Mucosa of gallbladder (tissue), 1 donor: ENCODE measurements at regions not wholly inside any gene's neighbourhood (a gene's known extent, or its start where the extent isn't known, plus 50 kb on each side); places are given as distances from the start of the nearest gene placed in this dataset.
"Not testable (repeated sequence)": the region's sequence is repeated elsewhere in the genome, so short reads cannot be mapped to it uniquely, and the experiment has no call there.

Source experiments
- DNase-seq: peaks from one replicate; pipeline ENCODE4 v3.0.0-alpha.2; 2020; ENCODE audit warnings: low spot score
- donor health status: DM: no; HTN: no; CAD: no.

- no peak for DNase-seq
Measured at GRCh38 chr10:28186887-28187578, 115.8 kb downstream of the MPP7 start.

- no peak for DNase-seq
Measured at GRCh38 chr10:28186461-28186860, 116.4 kb downstream of the MPP7 start.

- no peak for DNase-seq
Measured at GRCh38 chr10:28184810-28185209, 118.1 kb downstream of the MPP7 start.

DNA sequence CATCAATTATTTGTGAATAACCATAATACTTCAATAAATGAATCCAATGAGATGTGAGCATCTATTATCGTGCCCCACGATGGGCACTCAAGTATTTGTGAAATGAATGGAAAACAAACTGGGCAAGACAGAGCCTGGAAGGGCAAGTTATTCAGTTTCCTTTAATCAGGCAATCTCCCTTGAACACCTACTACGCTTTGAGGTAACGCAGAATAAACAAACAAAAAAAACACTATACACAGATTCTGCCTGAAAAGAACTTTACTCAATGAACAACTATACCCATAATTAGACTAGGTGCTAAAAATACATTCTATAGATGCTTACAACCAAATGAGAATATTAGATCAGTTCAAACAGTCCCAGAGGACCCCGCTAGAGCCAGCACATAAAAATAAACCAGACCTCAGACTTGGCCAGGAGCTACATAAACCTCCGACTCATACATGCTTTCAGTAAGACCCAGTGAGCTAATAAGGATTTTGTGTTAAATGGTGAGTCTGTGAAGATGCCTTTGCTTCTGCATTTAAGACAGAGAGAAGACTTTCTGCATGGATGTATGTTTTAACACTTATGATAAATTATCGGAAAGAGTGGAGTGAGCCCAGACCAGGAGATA lies 121.3 kb downstream of the MPP7 start:
- no peak for DNase-seq

GRCh38 chr10:28180654-28181053 lies 122.2 kb downstream of the MPP7 start:
- no peak for DNase-seq

GRCh38 chr10:28179743-28180099 lies 123.1 kb downstream of the MPP7 start:
- DNase-seq, result no peak

DNA sequence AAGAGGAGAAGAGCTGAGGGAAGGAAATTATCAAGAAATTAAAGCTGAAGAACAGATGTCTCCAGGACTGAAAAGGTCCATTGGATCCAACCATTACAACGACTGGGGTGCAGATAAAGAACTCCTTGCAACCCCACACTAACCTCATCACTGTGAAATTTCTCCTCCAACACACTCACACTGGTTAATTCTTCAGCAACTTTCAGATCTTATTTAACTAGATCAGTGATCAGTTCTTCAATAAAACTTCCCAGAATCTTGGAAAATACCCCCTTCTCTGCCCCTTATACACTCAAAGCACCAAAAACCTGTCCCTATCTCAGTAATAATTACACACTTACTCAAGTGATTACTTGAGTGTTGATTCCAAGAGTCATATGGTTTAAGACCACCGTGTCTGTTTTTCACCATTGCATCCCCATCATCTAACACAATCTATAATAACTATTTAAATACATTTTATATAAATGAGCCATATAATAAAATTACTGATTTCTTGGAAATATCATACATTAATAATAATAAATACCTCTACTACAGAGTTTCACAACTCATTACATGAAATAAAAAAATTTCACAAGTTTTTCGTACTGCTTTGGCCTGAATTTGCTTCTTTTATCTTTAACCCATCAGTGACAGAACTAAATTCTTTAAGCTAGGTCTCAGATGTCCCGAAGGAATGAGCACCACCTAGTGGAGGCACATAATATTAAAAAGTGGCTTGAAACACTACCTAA lies 123.7 kb downstream of the MPP7 start:
- DNase-seq, result peak; percentile 40

GRCh38 chr10:28177944-28178637 lies 124.8 kb downstream of the MPP7 start:
- no peak for DNase-seq

DNA sequence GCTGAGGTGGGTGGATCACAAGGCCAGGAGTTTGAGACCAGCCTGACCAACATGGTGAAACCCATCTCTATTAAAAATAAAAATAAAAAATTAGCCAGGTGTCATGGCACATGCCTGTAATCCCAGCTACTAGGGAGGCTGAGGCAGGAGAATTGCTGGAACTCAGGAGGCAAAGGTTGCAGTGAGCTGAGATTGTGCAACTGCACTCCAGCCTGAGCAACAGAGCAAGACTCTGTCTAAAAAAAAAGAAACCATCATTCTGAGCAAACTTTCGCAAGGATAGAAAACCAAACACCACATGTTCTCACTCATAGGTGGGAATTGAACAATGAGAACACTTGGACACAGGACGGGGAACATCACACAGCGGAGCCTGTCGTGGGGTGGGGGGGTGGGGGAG lies 126.4 kb downstream of the MPP7 start:
- not testable (repeated sequence) for DNase-seq

DNA sequence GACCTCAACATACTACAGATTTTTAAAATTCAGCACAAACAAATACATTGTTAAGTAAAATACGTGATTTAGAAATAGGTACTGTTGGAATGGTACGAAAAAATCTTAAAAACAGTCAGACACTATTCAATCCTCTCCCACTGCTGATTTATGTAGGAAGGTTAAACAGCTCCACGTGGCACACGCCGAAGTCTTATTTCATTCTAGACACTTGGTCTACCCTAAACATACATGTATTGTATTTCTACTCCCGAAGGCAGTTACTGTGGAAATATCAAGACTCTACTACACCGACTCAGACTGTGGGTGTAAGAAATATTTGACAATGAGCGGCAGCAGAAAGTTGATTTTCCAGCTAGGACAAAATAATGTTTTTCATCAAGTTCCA lies 130.6 kb downstream of the MPP7 start:
- no peak for DNase-seq

DNA sequence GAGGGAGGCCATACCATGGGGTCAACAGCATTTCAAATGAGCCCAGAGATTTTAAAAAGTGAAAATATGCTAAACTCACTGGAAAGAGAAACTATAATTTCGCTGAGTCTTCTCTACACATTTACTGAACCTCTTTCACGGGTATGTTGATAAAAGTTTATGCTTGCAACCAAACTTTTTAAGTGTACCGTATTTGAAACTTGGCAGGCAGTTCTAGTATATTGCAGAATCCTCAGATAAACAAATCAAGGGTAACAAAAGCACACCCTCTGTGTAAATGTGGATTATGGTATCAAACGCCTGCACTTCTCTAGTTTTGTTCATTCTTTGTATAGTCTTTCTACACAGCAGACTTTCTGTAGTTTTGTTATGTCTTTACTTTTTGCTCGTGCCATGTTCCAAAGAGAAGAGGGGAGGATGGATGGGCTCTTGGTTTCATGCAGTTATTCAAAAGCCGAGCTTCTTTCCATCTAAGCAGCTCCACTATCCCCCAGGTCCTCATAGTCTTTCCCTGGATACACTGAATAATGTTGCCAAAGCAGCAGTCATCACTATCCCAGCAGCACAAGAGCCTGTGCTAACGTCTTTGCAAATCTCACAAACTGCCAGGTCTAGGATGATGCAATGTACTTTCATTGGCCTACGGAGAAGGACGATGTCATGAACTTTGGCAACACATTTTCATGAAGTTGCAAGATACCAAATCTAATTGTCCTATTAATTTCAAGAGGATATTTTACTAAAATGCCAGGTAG lies 131.2 kb downstream of the MPP7 start:
- no peak for DNase-seq

DNA sequence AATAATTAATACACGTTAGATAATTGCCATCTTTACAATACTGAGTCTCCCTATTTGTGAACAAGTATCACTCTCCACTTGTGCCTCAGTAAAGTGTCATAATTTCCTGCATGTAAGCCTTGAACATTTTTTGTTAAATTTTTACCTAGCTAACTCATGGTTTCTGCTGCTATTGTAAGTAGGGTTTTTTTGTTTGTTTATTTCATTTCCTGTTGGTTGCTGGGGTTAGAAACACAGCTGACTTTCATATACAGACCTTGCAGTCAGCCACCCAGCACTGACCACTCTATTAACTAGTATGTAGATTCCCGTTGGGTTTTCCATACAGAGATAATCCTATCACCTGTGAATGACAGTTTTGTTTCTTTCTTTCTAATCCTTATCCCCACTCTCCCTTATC lies 133.3 kb downstream of the MPP7 start:
- DNase-seq, result no peak

- DNase-seq, result no peak
Measured at GRCh38 chr10:28160866-28161405, 141.9 kb downstream of the MPP7 start.

DNA sequence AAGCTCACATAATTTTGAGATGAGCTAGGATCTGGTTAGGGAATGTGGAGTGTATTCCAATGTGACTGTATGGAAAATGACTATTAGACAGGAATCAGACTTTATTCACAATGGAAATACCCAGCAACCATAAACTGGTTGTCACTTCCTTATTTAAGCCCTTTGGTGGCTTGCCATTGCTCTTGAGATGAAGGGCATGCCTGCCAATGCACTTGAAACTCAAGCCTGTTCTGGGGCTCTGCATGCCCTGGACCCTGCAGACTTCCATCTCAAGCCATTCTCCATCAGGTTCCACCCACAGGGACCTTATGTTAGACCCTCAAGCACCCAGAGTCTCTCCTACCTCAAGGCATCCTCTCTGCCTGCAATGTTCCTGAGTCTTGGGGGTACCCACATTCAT lies 145.5 kb downstream of the MPP7 start:
- DNase-seq, result no peak

GRCh38 chr10:28155726-28156125 lies 147.1 kb downstream of the MPP7 start:
- DNase-seq, result no peak

GRCh38 chr10:28151636-28152035 lies 151.2 kb downstream of the MPP7 start:
- no peak for DNase-seq

DNA sequence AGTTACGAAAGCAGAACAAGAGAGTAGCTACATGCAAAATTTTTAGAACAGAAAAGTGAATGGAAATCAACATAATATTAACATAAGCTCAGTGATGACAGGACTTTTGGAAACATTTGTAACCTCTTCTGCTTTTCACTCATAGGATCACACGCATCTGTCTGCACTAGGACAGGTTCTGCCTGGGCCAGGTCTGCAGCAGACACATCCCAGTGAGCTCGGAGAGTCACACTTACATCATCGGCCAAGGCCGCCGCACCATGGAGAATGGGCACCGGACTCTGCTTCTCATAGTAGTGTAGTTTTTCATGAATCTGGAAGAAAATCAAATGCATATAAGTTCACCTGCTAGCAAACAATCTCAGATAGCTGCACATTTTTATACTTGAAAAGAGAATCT lies 150.9 kb upstream of the ODAD2 start:
- no peak for DNase-seq

GRCh38 chr10:28147706-28148105 lies 148.8 kb upstream of the ODAD2 start:
- no peak for DNase-seq

DNA sequence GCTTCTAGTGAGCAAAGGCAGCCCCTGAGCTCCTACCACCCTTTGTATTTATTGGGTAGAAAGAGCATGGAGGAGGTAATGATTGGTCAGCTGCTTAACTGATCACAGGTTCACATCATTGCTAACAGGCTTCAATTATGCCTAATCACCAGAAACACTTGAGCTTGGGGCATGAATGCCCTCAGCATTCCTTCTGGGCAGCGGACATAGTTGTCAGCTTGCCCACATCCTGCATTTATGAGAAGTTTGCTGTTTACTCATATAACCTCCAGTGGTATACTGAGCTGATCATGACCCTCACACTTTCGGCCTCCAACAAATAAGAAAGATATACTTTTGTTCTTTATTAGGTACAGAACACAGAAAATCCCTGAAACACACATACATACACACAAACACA lies 140.3 kb upstream of the ODAD2 start:
- no peak for DNase-seq

GRCh38 chr10:28137907-28138880 lies 139.3 kb upstream of the ODAD2 start:
- no peak for DNase-seq
